ENCODE measurements at regions not wholly inside any gene's neighbourhood (a gene's known extent, or its start where the extent isn't known, plus 50 kb on each side); places are given as distances from the start of the nearest gene placed in this dataset.

GRCh38 chr6:119430805-119431204 is 81.2 kb upstream of the MAN1A1 start:
- FAIRE-seq (no peak), DNase-seq (ENCODE audit: low spot score) (no peak), ATAC-seq (no peak)
- no peaks in the 10 kb centered on the region for H3K79me2 ChIP-seq (ENCODE audit: insufficient read depth, low read length)
- 2% methylated on average over 1 of the region's 1 CpG for WGBS (ENCODE audit: low lambda C conversion rate)
- H3K4me1 ChIP-seq (ENCODE audit: insufficient read depth, low read length) = no peaks in the 10 kb centered on the region
- no peak overlapping the region for H3K4me2 ChIP-seq (ENCODE audit: low read depth, low read length)
- H3K9me3 ChIP-seq (ENCODE audit: low read length) = no peaks in the 10 kb centered on the region
- TF ChIP-seq ZNF615 (CRISPR knock-in tag; IDR thresholded peaks at IDR 0.05; ENCODE audit: borderline replicate concordance) (no peak), CEBPB (IDR thresholded peaks at IDR 0.05; ENCODE audit: borderline replicate concordance, low read depth, low read length) (peak; percentile 49; the same call in 1 of the 2 replicates)
- no peak overlapping the region for H3K4me3 ChIP-seq (replicated peaks in 1 of 3; ENCODE audit: insufficient read depth in 1 of 3, low read depth in 2 of 3, low read length in 3 of 3)
- CTCF ChIA-PET (ENCODE audit: low intra/inter-chr PET ratio, low total read pairs) = no interaction called here
- intact Hi-C loops (cut with micrococcal nuclease; ENCODE audit: unreplicated experiment) = no loop called here
- in situ Hi-C loops (cut with HindIII; ENCODE audit: extremely low pct_ligation_motif_present, low pct_unique_long_range_greater_than_20kb) = no loop called here
- no peak overlapping the region for H2AFZ ChIP-seq (ENCODE audit: low read length)
- POLR2A ChIA-PET = no interaction called here
- no peaks in the 10 kb centered on the region for H4K20me1 ChIP-seq (ENCODE audit: insufficient read depth, low read length)
- no peak overlapping the region for H3K9ac ChIP-seq (ENCODE audit: insufficient read depth, low read depth, low read length)
- no peaks in the 10 kb centered on the region for H3K36me3 ChIP-seq (replicated peaks in 1 of 2; ENCODE audit: control insufficient read depth in 1 of 2, insufficient read depth in 2 of 2, low read length in 2 of 2)
- BruUV-seq (replicated peaks) = no TSS peak
- no peak overlapping the region for H3K27ac ChIP-seq (ENCODE audit: extremely low read length, insufficient read depth, low read length)
- H3K27me3 ChIP-seq (ENCODE audit: control insufficient read depth in 1 of 2, insufficient read depth in 2 of 2, low read length in 2 of 2) = no peaks in the 10 kb centered on the region

- H3K4me3 ChIP-seq (replicated peaks in 1 of 3; ENCODE audit: insufficient read depth in 1 of 3, low read depth in 2 of 3, low read length in 3 of 3) = no peak overlapping the region
- H3K4me1 ChIP-seq (ENCODE audit: insufficient read depth, low read length) = no peaks in the 10 kb centered on the region
- no peak overlapping the region for H2AFZ ChIP-seq (ENCODE audit: low read length)
- in situ Hi-C loops (cut with HindIII; ENCODE audit: extremely low pct_ligation_motif_present, low pct_unique_long_range_greater_than_20kb) = no loop called here
- H3K27ac ChIP-seq (ENCODE audit: extremely low read length, insufficient read depth, low read length) = no peak overlapping the region
- ChIA-PET POLR2A (no interaction called here), CTCF (ENCODE audit: low intra/inter-chr PET ratio, low total read pairs) (no interaction called here)
- FAIRE-seq (no peak), DNase-seq (ENCODE audit: low spot score) (no peak), ATAC-seq (no peak)
- H3K4me2 ChIP-seq (ENCODE audit: low read depth, low read length) = no peak overlapping the region
- no TSS peak for BruUV-seq (replicated peaks)
- intact Hi-C loops (cut with micrococcal nuclease; ENCODE audit: unreplicated experiment) = no loop called here
- no peaks in the 10 kb centered on the region for H3K27me3 ChIP-seq (ENCODE audit: control insufficient read depth in 1 of 2, insufficient read depth in 2 of 2, low read length in 2 of 2)
- no peaks in the 10 kb centered on the region for H3K9me3 ChIP-seq (ENCODE audit: low read length)
- H3K36me3 ChIP-seq (replicated peaks in 1 of 2; ENCODE audit: control insufficient read depth in 1 of 2, insufficient read depth in 2 of 2, low read length in 2 of 2) = no peaks in the 10 kb centered on the region
- H4K20me1 ChIP-seq (ENCODE audit: insufficient read depth, low read length) = no peaks in the 10 kb centered on the region
- H3K79me2 ChIP-seq (ENCODE audit: insufficient read depth, low read length) = no peaks in the 10 kb centered on the region
- no peak overlapping the region for H3K9ac ChIP-seq (ENCODE audit: insufficient read depth, low read depth, low read length)
- TF ChIP-seq GFI1 (CRISPR knock-in tag; IDR thresholded peaks at IDR 0.05; ENCODE audit: borderline replicate concordance) = no peak
- no peak for TF ChIP-seq ZFP36L2 (CRISPR knock-in tag; IDR thresholded peaks at IDR 0.05)
- TF ChIP-seq THYN1 (CRISPR knock-in tag; IDR thresholded peaks at IDR 0.05; ENCODE audit: borderline replicate concordance, low read depth) = no peak
- TF ChIP-seq ZNF496 (CRISPR knock-in tag; IDR thresholded peaks at IDR 0.05; ENCODE audit: insufficient replicate concordance) = no peak
- TF ChIP-seq ZNF761 (CRISPR knock-in tag; conservative IDR thresholded peaks at IDR 0.05) = no peak
- no peak for TF ChIP-seq REXO4 (CRISPR knock-in tag; IDR thresholded peaks at IDR 0.05; ENCODE audit: borderline replicate concordance)
- TF ChIP-seq ZUFSP (CRISPR knock-in tag; IDR thresholded peaks at IDR 0.05; ENCODE audit: borderline replicate concordance) = no peak
- TF ChIP-seq MXD3 (CRISPR knock-in tag; IDR thresholded peaks at IDR 0.05) = no peak
- no peak for TF ChIP-seq IRF2 (CRISPR knock-in tag; IDR thresholded peaks at IDR 0.05)
- no peak for TF ChIP-seq IRF9 (CRISPR knock-in tag; IDR thresholded peaks at IDR 0.05; ENCODE audit: borderline replicate concordance)
- TF ChIP-seq ZNF101 (CRISPR knock-in tag; IDR thresholded peaks at IDR 0.05; ENCODE audit: borderline replicate concordance, low read depth) = no peak
- TF ChIP-seq ZZZ3 (CRISPR knock-in tag; IDR thresholded peaks at IDR 0.05; ENCODE audit: borderline replicate concordance) = no peak
Measured at GRCh38 chr6:119428633-119429032, 79.1 kb upstream of the MAN1A1 start.
